Vagina (tissue), 2 donors: ENCODE measurements at regions not wholly inside any gene's neighbourhood (a gene's known extent, or its start where the extent isn't known, plus 50 kb on each side); places are given as distances from the start of the nearest gene placed in this dataset.

Experiments used
- POLR2A ChIP-seq, 2 donors: fragments of 450-650 bp; IDR thresholded peaks; one replicate each; pipeline ENCODE4 v1.6.1; 2017; ENCODE audit warnings: antibody characterized with exemption in 2 of 2, mild to moderate bottlenecking in 2 of 2, moderate library complexity in 2 of 2
- POLR2AphosphoS5 ChIP-seq, 2 donors: sonication (generic); formaldehyde crosslinking; IDR thresholded peaks; one replicate each; pipeline ENCODE4 v1.9.0; 2017; ENCODE audit warnings: antibody characterized with exemption in 2 of 2, mild to moderate bottlenecking in 2 of 2, low read depth in 1 of 2; ENCODE audit not compliant: insufficient read depth in 1 of 2
- TF ChIP-seq, protein P1 (sequence below), 3 experiments: fragments of 450-650 bp in 2 of 3; fragments of 200-600 bp in 1 of 3; sonication (generic) in 1 of 3; IDR thresholded peaks; one replicate each; pipeline ENCODE4 v1.5.1; 2017 to 2019; ENCODE audit warnings: antibody characterized with exemption in 3 of 3, mild to moderate bottlenecking in 2 of 3, moderate library complexity in 2 of 3

DNA sequence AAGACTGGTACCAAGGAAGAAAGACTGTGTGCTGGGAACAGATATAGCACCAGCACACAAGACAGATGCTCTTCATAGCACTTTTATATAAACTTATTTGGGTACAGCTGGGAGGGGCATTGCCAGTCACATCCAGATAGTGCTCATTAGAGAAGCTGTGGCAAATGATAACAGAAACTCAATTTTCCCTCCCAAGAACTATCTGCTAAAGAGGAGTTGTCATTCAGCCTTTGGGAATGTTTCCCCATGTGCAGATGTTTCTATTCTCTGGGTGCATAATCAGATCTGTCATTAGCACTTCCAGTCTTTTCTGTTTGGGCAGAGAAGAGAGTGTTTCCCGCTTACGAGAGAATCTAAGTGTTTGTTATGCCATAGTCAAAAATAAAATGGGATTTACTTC is 714.9 kb upstream of the MDGA2 start:
- TF ChIP-seq, protein P1, sequence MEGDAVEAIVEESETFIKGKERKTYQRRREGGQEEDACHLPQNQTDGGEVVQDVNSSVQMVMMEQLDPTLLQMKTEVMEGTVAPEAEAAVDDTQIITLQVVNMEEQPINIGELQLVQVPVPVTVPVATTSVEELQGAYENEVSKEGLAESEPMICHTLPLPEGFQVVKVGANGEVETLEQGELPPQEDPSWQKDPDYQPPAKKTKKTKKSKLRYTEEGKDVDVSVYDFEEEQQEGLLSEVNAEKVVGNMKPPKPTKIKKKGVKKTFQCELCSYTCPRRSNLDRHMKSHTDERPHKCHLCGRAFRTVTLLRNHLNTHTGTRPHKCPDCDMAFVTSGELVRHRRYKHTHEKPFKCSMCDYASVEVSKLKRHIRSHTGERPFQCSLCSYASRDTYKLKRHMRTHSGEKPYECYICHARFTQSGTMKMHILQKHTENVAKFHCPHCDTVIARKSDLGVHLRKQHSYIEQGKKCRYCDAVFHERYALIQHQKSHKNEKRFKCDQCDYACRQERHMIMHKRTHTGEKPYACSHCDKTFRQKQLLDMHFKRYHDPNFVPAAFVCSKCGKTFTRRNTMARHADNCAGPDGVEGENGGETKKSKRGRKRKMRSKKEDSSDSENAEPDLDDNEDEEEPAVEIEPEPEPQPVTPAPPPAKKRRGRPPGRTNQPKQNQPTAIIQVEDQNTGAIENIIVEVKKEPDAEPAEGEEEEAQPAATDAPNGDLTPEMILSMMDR (IDR thresholded peaks at IDR 0.05) = no peak
- no peak for TF ChIP-seq POLR2AphosphoS5 (IDR thresholded peaks at IDR 0.05; ENCODE audit: insufficient read depth in 1 of 2, low read depth in 1 of 2)
- TF ChIP-seq POLR2A (IDR thresholded peaks at IDR 0.05) = no peak
